ENCODE measurements at regions not wholly inside any gene's neighbourhood (a gene's known extent, or its start where the extent isn't known, plus 50 kb on each side); places are given as distances from the start of the nearest gene placed in this dataset.

DNA sequence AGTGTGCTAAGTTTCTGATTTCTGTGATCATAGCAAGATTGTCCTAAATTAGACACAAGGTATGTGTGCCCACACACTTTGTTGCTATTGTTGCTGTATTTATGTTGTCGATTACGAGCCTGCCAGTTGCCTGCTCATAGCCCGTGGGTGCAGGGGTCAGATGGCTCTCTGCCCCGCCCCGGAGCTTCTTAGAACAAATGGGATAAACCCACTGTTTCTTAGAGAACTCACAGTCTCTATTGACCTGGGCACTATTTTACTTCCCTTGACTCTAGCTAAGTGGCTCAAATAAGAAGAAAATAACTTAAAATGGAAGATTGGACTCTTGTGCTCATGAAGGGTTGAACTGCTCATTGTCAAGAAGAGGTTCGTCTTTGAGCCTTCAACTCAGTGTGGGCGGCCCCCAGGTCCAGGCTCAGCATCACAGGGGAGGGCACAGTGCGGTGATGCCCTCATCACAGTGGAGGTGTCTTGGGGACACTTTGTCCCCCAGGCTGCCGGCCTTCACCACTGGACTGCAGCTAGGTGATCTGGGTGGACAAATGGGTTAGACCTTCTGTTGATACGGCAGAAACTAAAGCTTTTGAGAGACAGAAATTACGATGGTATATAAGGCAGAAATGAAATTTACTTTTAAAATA, 155.5 kb downstream of the TENT4A start:
- H3K4me3 ChIP-seq (ENCODE audit: low read depth, low read length): no peak overlapping the region
- TF ChIP-seq, protein P1, sequence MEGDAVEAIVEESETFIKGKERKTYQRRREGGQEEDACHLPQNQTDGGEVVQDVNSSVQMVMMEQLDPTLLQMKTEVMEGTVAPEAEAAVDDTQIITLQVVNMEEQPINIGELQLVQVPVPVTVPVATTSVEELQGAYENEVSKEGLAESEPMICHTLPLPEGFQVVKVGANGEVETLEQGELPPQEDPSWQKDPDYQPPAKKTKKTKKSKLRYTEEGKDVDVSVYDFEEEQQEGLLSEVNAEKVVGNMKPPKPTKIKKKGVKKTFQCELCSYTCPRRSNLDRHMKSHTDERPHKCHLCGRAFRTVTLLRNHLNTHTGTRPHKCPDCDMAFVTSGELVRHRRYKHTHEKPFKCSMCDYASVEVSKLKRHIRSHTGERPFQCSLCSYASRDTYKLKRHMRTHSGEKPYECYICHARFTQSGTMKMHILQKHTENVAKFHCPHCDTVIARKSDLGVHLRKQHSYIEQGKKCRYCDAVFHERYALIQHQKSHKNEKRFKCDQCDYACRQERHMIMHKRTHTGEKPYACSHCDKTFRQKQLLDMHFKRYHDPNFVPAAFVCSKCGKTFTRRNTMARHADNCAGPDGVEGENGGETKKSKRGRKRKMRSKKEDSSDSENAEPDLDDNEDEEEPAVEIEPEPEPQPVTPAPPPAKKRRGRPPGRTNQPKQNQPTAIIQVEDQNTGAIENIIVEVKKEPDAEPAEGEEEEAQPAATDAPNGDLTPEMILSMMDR (IDR thresholded peaks at IDR 0.05; ENCODE audit: borderline replicate concordance, insufficient read depth, low read depth, low read length): no peak

DNA sequence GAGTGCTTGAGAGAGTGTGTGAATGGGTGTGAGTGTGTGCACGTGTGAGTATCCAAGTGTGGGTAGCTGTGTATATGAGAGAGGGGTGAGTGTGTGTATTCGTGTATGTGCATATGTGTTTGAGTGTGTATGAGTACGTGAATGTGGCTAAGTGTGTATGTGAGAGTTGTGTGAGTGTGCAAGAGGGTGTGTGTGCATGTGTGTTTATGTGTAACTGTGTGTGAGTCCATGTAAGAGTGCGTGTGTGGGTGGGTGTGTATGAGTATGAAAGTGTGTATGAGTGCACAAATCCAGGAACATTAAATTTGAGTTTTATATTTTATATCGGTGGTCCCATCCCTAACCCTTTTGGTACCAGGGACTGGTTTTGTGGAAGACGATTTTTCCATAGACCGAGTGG, 156.4 kb downstream of the TENT4A start:
- no peak overlapping the region for H3K4me3 ChIP-seq (ENCODE audit: low read depth, low read length)
- TF ChIP-seq, protein P1 (IDR thresholded peaks at IDR 0.05; ENCODE audit: borderline replicate concordance, insufficient read depth, low read depth, low read length): no peak

DNA sequence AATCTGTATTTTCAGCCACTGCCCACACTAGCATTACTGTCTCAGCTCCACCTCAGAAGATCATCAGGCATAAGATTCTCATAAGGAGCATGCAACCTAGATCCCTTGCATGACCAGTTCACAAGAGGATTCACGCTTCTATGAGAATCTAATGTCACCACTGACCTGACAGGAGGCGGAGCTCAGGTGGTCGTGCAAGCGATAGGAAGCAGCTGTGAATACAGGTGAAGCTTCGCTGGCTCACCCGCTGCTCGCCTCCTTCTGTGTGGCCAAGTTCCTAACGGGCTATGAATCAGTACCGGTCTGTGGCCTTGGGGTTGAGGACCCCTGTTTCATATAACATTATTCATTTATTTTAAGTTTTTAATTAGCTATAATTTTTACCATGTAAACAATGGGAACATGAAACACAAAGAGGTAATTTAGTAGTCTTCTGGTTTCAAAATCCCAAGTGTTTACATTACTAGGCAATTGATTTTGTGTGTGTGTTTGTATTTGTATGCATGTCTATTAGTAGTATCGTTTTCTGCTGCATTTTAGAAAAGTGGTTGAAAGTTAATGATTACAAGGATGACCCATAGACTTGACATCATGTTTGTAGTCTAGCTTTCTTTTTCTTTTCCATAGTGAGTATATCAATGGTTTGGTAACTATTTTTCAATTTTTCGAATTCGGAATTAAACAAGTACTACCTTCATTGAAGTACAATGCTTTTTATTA, 159.4 kb downstream of the TENT4A start:
- TF ChIP-seq, protein P1 (IDR thresholded peaks at IDR 0.05; ENCODE audit: borderline replicate concordance, insufficient read depth, low read depth, low read length): no peak
- H3K4me3 ChIP-seq (ENCODE audit: low read depth, low read length): no peak overlapping the region

DNA sequence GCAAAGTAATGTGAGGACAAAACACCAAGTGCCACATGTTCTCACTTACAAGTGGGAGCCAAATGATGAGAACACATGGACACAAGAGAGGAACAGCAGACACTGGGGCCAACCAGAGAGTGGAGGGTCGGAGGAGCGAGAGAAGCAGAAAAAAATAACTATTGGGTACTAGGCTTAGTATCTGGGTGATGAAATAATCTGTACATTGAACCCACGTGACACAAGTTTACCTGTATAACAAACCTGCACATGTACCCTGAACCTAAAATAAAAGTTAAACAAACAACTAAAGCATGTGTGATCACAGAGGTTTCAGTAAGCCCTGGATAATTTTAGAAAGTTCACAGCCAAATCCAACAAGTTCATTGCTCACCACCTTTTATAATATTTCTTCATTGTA, 160.1 kb downstream of the TENT4A start:
- H3K4me3 ChIP-seq (ENCODE audit: low read depth, low read length): no peak overlapping the region
- TF ChIP-seq, protein P1 (IDR thresholded peaks at IDR 0.05; ENCODE audit: borderline replicate concordance, insufficient read depth, low read depth, low read length): no peak

DNA sequence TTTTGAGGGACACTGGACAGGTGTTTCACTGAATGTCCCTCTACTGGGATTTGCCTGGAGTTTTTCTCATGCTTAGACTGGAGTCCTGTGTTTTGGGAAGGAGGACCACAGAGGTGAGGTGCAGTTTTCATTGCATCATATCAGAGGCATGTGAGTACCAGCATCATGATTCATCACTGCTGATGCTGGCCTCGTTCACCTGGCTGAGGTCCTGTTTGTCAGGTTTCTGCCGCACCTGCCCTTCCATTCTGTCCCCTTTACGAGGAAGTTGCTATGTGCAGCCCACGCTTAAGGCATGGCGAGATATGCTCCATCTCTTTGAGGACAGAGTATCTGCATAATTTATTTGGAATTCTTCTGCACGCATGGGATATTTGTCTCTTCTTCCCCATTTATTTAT, 162.1 kb downstream of the TENT4A start:
- TF ChIP-seq, protein P1 (IDR thresholded peaks at IDR 0.05; ENCODE audit: borderline replicate concordance, insufficient read depth, low read depth, low read length): no peak
- no peak overlapping the region for H3K4me3 ChIP-seq (ENCODE audit: low read depth, low read length)

DNA sequence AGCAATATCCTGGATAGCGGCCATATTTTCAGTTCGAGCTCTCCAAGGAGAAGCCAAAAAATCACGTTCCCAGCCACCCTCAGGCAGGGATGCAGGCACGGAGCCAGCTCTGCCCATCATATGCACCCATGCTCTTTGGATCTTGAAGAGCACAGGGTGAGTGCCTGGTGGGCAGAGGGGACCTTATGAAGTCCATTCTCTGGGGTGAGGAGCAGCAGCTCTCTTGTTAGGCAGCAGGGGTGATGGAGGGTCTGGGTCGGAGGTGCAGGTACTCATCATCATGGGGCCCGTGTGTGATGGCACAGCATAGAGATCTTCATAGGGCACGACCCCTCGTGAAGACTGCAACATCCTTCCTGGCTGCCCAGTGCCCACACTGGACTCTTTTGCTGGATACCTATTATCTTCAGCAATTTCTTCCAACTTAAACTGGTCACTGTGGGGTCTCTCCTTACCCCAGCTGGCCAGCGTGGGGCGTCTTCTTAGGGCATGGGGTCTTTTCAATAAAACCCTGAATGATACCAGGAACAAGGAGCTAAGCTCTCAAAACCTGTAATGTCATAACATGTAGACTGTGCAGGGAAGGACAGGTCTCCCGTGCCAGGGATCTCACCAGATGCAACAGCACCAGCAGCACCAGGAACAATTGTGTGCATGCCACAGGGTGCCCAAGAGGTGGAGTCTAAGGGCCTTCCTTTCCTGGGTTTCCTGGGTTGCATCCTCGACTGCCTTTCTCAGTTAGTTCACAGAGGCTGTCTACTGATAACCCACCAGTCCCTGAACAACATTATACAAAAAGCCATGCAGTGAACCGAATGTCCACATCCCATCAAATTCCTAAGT, 165.0 kb downstream of the TENT4A start:
- no peak overlapping the region for H3K4me3 ChIP-seq (ENCODE audit: low read depth, low read length)
- TF ChIP-seq, protein P1 (IDR thresholded peaks at IDR 0.05; ENCODE audit: borderline replicate concordance, insufficient read depth, low read depth, low read length): no peak
